ENCODE measurements at regions not wholly inside any gene's neighbourhood (a gene's known extent, or its start where the extent isn't known, plus 50 kb on each side); places are given as distances from the start of the nearest gene placed in this dataset.

- no peak overlapping the region for H3K4me3 ChIP-seq (ENCODE audit: low read depth, poor library complexity, severe bottlenecking)
- DNase-seq (ENCODE audit: low spot score in 2 of 2) = no peak
- intact Hi-C loops (cut with DNase I; ENCODE audit: low total_unique reads) = no loop called here
- 91 to 95% methylated on average over 5 of the region's 5 CpGs for WGBS, 2 donors
- TF ChIP-seq CTCF (IDR thresholded peaks at IDR 0.05) (no peak), POLR2A (IDR thresholded peaks at IDR 0.05) (no peak)
These were observed 552.5 kb upstream of the MBL2 start for GRCh38 chr10:53325066-53325465.

- no peak overlapping the region for H3K4me3 ChIP-seq (ENCODE audit: low read depth, poor library complexity, severe bottlenecking)
- DNase-seq (ENCODE audit: low spot score in 2 of 2) = no peak
- TF ChIP-seq CTCF (IDR thresholded peaks at IDR 0.05) (no peak), POLR2A (IDR thresholded peaks at IDR 0.05) (no peak)
- intact Hi-C loops (cut with DNase I; ENCODE audit: low total_unique reads) = no loop called here
These were observed 543.1 kb upstream of the MBL2 start for GRCh38 chr10:53315709-53316108.

GRCh38 chr10:53314876-53315275, 542.3 kb upstream of the MBL2 start:
- DNase-seq (ENCODE audit: low spot score in 2 of 2) = no peak
- intact Hi-C loops (cut with DNase I; ENCODE audit: low total_unique reads) = no loop called here
- no peak overlapping the region for H3K4me3 ChIP-seq (ENCODE audit: low read depth, poor library complexity, severe bottlenecking)
- 39 to 40% methylated on average over 1 of the region's 1 CpG for WGBS, 2 donors
- no peak for TF ChIP-seq POLR2A (IDR thresholded peaks at IDR 0.05)
- no peak for TF ChIP-seq CTCF (IDR thresholded peaks at IDR 0.05)

GRCh38 chr10:53298443-53298842, 525.9 kb upstream of the MBL2 start:
- DNase-seq (ENCODE audit: low spot score in 2 of 2) = no peak
- 77 to 82% methylated on average over 3 of the region's 3 CpGs for WGBS, 2 donors
- intact Hi-C loops (cut with DNase I; ENCODE audit: low total_unique reads) = no loop called here

GRCh38 chr10:53284615-53285182, 512.1 kb upstream of the MBL2 start:
- no peak for DNase-seq (ENCODE audit: low spot score in 2 of 2)
- TF ChIP-seq POLR2A (IDR thresholded peaks at IDR 0.05) (no peak), CTCF (IDR thresholded peaks at IDR 0.05) (no peak)
- WGBS, 2 donors = 41 to 46% methylated on average over 4 of the region's 4 CpGs

More at GRCh38 chr10:53298443-53298842, 525.9 kb upstream of the MBL2 start:
- H3K4me3 ChIP-seq (ENCODE audit: low read depth, poor library complexity, severe bottlenecking) = no peak overlapping the region
- no peak for TF ChIP-seq CTCF (IDR thresholded peaks at IDR 0.05)
- TF ChIP-seq POLR2A (IDR thresholded peaks at IDR 0.05) = no peak

GRCh38 chr10:53276797-53277196, 504.2 kb upstream of the MBL2 start:
- 85 to 91% methylated on average over 1 of the region's 1 CpG for WGBS, 2 donors
- no peak for DNase-seq (ENCODE audit: low spot score in 2 of 2)
- intact Hi-C loops (cut with DNase I; ENCODE audit: low total_unique reads) = no loop called here
- H3K4me3 ChIP-seq (ENCODE audit: low read depth, poor library complexity, severe bottlenecking) = no peak overlapping the region
- TF ChIP-seq POLR2A (IDR thresholded peaks at IDR 0.05) (no peak), CTCF (IDR thresholded peaks at IDR 0.05) (no peak)

More at GRCh38 chr10:53284615-53285182, 512.1 kb upstream of the MBL2 start:
- intact Hi-C loops (cut with DNase I; ENCODE audit: low total_unique reads) = no loop called here
- no peak overlapping the region for H3K4me3 ChIP-seq (ENCODE audit: low read depth, poor library complexity, severe bottlenecking)
